Gastrocnemius medialis (tissue), 4 donors: ENCODE measurements at regions not wholly inside any gene's neighbourhood (a gene's known extent, or its start where the extent isn't known, plus 50 kb on each side); places are given as distances from the start of the nearest gene placed in this dataset.

Experiments
- CTCF ChIP-seq, 5 experiments: fragments of 450-650 bp in 3 of 5; fragments of 200-600 bp in 2 of 5; sonication (generic) in 2 of 5; IDR thresholded peaks in 4 of 5; conservative IDR thresholded peaks in 1 of 5; 1 replicate in 4 of 5; 2 replicates in 1 of 5; pipeline ENCODE4 v1.5.1; 2016 to 2019; ENCODE audit warnings: antibody characterized with exemption in 5 of 5, mild to moderate bottlenecking in 3 of 5, moderate library complexity in 3 of 5
- POLR2A ChIP-seq, 2 donors: fragments of 450-650 bp; IDR thresholded peaks; one replicate each; pipeline ENCODE4 v1.6.1; 2017; ENCODE audit warnings: antibody characterized with exemption in 2 of 2, mild to moderate bottlenecking in 2 of 2, moderate library complexity in 2 of 2

GRCh38 chr18:10101729-10102128, 187.9 kb downstream of the VAPA start:
- TF ChIP-seq CTCF (IDR thresholded peaks at IDR 0.05 in 4 of 5, conservative IDR thresholded peaks at IDR 0.05 in 1 of 5) (no peak), POLR2A (IDR thresholded peaks at IDR 0.05) (no peak)
